ENCODE measurements at regions not wholly inside any gene's neighbourhood (a gene's known extent, or its start where the extent isn't known, plus 50 kb on each side); places are given as distances from the start of the nearest gene placed in this dataset.

GRCh38 chr20:12171923-12172524 lies 254.3 kb downstream of the BTBD3 start:
- Histone ChIP-seq H3K27me3 (ENCODE audit: insufficient read depth, low read length) (no peaks in the 10 kb centered on the region), H4K5ac (ENCODE audit: insufficient read length, low read depth, low read length) (no peak overlapping the region), H2BK120ac (ENCODE audit: low read depth, low read length, poor library complexity, severe bottlenecking) (no peak overlapping the region), H3K9ac (ENCODE audit: extremely low read depth, insufficient read length, low read length) (no peak overlapping the region), H3K18ac (ENCODE audit: insufficient read length, low read depth, low read length) (no peak overlapping the region), H2BK12ac (ENCODE audit: insufficient read length, low read depth, low read length) (no peak overlapping the region), H3K27ac (ENCODE audit: insufficient read length, low read depth, low read length) (no peak overlapping the region), H3K14ac (ENCODE audit: insufficient read depth, low read length) (no peak overlapping the region), H2AK5ac (ENCODE audit: insufficient read length, low read length) (no peak overlapping the region), H2BK15ac (ENCODE audit: low read depth, low read length) (no peak overlapping the region), H3K4me2 (ENCODE audit: insufficient read depth, insufficient read length, low read length) (no peak overlapping the region), H4K20me1 (ENCODE audit: control insufficient read depth, insufficient read depth, insufficient read length) (no peaks in the 10 kb centered on the region), H3K79me1 (ENCODE audit: insufficient read depth, low read depth, low read length, poor library complexity, severe bottlenecking) (no peaks in the 10 kb centered on the region), H3K23me2 (ENCODE audit: insufficient read length, low read depth, low read length, poor library complexity, severe bottlenecking) (no peaks in the 10 kb centered on the region), H2BK20ac (ENCODE audit: low read depth, low read length, poor library complexity, severe bottlenecking) (no peak overlapping the region), H3K79me2 (ENCODE audit: insufficient read depth, low read length) (no peaks in the 10 kb centered on the region), H3K4ac (ENCODE audit: low read depth, low read length) (no peak overlapping the region), H4K8ac (replicated peaks; ENCODE audit: insufficient read length, low read depth, low read length) (no peak overlapping the region), H3K56ac (ENCODE audit: insufficient read length, low read depth, low read length) (no peak overlapping the region), H3K23ac (ENCODE audit: insufficient read length, low read depth, low read length) (no peak overlapping the region), H2AFZ (ENCODE audit: low read length) (no peak overlapping the region), H3K4me1 (ENCODE audit: insufficient read depth, low read length) (no peaks in the 10 kb centered on the region), H3T11ph (ENCODE audit: low read length) (no peak overlapping the region), H3K9me3 (ENCODE audit: control insufficient read depth, low read depth, low read length) (no peaks in the 10 kb centered on the region), H2BK5ac (ENCODE audit: insufficient read length, low read length) (no peak overlapping the region), H4K91ac (ENCODE audit: insufficient read length, low read depth, low read length) (no peak overlapping the region)
- Mint-ChIP-seq H3K36me3 (ENCODE audit: insufficient read depth in 1 of 3, low read depth in 3 of 3) (peaks cover 3 to 12% (median 3%) of the 10 kb centered on the region in 3 experiments; a peak in 4 of 7 replicates), H3K27ac (no peak overlapping the region), H3K27me3 (ENCODE audit: low read depth) (no peaks in the 10 kb centered on the region), H3K4me3 (no peak overlapping the region), H3K4me1 (peaks cover 7 to 15% of the 10 kb centered on the region in 2 experiments), H3K9me3 (peaks cover 10 to 12% of the 10 kb centered on the region in 2 experiments)
- DNase-seq = no peak
- no CpG with 5 or more reads among the region's 2 CpGs for WGBS (ENCODE audit: extremely low coverage, insufficient read length, low lambda C conversion rate)
- no peak for TF ChIP-seq CTCF (conservative IDR thresholded peaks at IDR 0.05)
